LoVo (cell line): ENCODE measurements at regions not wholly inside any gene's neighbourhood (a gene's known extent, or its start where the extent isn't known, plus 50 kb on each side); places are given as distances from the start of the nearest gene placed in this dataset.

Source experiments
- DNase-seq: peaks from one replicate; pipeline ENCODE4 v3.0.0-alpha.2; 2016; ENCODE audit warnings: low spot score

DNA sequence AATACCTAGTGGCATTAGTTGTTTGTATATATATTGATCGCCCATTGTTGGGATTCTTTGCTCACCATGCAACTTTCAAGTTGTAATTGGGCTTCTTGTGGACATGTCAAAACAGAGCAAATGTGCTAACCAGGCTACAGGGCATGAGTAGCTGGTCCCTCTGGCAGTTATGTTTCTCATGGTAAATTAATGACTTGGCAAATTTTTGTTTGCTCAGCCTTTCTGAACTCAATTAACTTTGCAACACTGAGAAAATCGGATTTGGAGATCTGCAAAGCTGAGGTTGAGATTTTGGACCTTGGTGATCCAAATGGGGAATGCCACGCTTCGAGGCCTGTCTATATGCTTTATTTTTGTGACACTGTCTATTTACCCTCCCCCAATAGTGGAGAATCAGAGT, 138.5 kb upstream of the PIRT start:
- DNase-seq = no peak

DNA sequence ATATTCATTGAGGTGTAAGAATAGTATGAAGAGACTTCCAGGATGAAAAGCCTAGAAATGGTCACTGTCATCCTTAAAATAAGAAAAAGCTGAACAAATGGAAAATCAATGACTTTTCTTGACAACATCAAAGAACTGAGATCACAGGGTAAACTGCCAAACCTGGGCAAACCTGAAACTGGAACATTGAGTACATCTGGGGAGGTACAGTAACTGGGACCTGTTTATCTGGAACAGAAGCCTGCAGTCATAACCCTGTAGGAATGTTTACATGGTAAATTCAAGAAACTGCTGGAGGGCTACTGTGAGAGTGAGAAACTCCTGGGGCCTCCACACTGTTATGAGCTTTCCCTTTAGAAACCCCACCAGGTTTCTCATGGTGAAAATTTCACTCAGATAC, 130.1 kb upstream of the PIRT start:
- DNase-seq = no peak

DNA sequence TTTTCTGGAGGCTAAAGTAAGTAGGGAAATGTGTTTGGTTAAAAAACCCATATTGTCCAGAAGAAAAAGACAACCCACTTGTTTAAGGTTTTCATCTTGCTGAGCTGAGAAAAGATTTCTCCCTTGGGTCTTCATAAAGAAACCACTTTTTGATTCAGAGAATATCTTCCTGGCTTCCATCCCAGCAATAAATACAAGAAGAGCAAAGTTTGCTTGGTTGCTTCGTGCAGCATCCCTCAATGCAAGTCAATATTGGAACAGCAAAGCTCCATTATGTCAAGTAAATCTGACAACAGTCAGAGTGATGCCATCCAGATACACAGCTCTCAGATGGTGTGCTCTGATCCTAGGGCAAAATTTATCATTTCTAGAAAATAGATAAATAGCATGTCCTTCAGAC, 118.9 kb upstream of the PIRT start:
- no peak for DNase-seq

DNA sequence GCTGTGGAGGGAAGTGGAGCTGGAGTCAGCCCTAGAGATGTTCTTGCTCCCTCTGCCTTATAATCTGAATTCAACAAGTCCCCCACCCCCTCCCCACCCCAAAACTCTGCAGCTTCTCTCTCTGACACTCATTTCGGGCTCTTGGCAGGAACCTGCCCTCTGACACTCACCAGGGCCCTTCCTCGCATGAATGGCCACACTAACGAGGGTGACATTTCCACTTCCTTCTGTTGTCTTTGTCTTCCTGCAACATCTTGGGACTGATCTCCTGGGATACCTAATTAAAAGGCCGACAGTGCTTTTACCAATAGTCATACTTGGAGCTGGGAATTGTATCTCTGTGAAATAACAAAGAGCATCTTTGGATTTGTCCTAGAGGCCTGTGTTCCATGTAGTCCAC, 106.9 kb upstream of the PIRT start:
- no peak for DNase-seq

DNA sequence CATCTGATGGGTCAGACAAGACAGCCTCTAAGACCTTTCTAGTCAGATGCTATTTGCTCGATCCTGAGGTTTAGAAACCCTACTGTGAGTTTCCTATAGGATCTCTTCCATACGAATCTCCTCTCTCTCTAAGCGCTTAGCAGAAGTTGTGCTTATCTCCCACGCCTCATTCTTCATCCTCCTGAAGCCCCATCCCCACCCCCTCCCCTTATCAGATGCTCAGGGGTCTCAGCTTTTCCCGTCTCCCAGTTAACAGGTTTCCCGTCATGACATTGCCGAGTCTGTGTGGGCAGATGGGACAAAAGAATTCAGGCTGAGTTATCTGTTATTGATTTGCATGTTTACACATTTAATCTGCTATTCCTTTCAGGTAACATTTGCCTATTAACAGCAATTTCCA, 99.0 kb upstream of the PIRT start:
- no peak for DNase-seq

DNA sequence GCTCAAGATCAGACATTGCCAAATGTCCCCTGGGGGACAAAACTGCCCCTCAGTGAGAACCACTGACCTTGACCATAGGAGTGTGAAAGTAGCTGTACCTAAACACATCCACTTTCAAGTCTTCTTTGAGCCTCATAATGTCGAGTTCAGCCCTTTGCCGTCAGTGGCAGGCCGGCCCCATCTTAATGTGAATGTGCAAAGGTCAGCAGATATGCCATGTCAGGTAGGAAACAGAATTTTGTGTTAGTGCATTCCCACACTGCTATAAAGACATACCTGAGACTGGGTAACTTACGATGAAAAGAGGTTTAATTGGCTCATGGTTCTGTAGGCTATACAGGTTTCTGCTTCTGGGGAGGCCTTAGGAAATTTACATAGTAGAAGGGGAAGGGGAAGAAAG, 95.1 kb upstream of the PIRT start:
- DNase-seq = no peak

DNA sequence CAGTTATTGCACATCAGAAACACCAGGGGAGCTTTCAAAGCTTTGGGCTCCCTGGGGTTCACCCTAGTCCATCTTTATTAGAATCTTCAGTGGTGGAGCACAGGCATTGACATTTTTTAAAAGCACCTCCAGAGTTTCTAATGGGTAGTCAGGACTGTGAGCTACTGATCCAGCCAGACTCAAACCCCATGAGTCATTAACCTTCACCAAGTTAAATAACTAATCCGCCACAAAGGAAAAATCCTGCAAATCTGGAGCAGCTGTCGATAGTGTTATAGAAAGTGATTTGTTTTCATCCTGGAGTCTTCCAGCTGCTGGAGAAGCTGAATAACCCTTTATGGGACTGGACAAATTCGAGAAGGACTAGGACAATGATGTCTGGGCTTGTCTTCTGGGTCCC, 93.2 kb upstream of the PIRT start:
- DNase-seq = no peak

DNA sequence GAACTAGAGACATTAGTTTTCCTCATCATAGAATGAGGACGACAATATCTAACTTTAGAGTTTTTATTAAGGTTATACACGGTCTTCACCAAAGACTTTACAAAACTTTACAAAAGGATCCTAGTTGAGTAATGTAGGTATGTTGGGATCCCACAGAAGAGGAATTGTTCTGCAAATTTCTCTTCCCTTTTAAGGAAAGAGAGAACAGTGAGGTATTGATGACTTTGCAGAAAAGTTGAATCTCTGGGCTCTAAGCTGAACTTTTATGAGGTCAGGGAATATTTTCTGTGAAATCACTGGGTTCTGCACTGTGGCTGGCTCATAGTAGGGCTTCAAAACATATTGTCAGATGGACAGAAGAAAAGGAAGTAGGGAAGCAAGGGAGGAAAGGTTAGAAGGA, 89.8 kb upstream of the PIRT start:
- no peak for DNase-seq

DNA sequence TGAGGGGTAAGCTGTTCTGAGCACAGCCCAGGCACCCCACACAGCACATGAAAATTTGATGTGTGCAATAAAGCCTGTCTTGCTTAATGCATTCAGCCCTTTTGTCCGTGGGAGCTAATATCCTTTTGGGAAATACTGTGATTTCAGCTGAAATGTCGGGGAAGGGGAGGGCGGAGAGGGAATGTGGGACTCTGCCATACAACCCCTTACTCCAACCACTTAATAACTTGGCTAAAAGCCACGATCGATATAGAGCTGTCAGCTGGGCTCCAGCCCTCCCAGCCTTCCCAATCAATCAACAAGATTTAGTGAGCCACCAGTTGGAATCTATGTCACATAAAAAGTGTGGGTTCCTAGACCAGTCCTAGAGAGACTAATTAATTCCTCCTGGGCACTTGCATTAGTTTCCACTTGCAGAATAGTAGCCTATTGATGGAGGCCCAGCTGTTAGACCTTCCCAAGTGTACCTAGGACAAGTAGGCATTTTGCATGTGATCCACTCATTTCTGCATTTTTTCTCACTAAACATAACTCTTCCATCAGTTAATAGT, 82.7 kb upstream of the PIRT start:
- no peak for DNase-seq

DNA sequence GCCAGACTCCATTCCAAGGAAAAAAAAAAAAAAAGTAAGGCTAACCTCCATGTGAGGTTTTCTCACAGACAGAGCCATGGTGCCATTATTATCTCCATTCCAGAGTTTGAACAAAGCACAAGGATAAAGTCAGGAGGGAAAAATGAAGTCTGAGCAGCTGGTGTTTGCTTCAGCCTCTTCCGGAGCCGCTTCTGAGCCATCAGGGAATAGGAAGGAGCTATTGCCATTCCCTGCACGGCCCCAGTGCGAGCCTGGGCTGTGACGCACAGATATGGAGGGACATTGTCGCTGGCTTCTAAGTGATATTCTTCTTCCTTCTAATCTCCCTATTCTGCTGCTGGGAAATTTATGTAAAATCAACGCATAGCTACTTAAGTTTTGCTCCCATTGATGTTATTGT, 69.5 kb upstream of the PIRT start:
- DNase-seq = no peak

DNA sequence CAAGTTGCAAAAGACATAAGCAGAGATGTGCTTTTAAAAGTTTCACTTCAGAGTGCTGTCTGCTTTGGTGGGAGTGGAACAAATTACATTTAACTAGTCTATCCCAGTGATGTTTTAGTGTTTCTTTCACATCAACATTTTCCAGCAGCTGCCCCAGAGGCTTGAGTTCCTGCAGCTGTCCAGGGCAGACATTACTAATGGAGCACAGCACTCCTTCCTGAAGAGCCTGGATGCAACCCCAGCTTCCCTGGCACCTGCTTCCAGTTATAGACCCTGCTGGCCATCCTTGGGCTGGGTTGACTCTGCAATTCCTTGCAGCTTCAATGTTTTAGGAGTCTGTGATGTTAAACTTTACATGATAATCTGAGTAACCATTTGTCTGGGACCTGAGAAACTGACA, 61.4 kb upstream of the PIRT start:
- DNase-seq = no peak

DNA sequence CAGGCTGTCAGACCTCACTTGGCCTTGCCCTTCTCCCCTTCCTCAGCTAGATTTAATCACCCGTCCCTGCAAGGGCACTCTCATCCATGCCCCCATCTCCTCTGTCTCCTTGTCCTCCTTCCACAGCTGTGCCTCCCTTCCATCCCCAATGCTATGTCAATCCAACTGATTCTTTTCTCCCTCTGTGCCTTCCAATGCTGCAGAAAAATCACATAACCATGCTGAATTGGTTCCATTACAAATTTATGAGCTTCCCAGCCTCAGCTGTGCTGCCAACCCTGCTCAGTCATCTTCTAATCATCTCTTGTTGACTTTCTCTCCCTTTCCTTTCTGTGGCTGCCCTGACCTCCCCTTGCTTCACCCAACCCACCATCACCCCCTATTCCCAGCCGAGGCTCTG, 56.3 kb upstream of the PIRT start:
- DNase-seq = no peak

DNA sequence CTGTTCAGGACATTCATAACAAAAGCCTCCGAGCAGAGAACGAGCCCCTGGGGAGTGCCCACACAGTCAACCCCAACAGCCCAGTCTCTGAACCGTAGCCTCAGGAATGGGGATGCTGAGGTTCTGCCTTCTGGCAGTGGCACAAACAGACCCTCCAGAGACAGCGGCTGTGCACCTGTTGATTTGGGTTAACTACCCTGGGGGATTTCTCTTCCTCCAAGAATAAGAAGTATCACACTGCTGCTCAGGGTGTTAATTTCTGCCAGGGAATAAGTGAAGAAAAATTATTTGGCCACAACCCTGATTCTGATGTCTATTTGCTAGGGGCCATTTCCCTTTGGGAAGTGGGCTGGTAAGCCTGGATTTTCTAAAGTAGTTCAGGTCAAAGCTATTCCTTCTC, 51.0 kb upstream of the PIRT start:
- DNase-seq = no peak
